Smooth muscle cell of the brain vasculature (primary cell): ENCODE measurements at regions not wholly inside any gene's neighbourhood (a gene's known extent, or its start where the extent isn't known, plus 50 kb on each side); places are given as distances from the start of the nearest gene placed in this dataset.
A peak's percentile ranks its signal among the peaks of the same experiment; 100 is the strongest.

Experiments
- DNase-seq: peaks from one replicate; pipeline ENCODE4 v3.0.0-alpha.2; 2012; ENCODE audit warnings: low read depth, low spot score

DNA sequence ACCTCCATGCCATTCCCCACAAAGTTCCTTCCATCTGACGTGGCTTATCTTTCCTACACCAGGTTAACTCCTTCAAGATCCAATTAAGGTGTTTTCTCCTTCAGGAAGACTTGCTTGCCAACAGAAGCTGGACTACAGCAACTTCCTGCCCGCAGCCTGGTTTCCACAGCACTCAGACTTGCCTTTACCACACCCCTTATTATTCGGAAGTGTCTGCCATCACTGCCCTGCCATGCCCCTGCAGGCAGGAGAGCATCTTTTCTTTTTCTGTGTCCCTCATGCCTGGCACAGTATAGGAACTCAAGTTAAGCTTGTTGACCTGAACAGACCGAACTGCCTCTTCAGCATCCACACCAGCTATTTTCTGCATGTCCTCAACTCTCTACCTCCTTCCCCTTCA, 168.0 kb downstream of the FOXO1 start:
- DNase-seq, result no peak

GRCh38 chr13:40502236-40502635, 164.2 kb downstream of the FOXO1 start:
- no peak for DNase-seq

DNA sequence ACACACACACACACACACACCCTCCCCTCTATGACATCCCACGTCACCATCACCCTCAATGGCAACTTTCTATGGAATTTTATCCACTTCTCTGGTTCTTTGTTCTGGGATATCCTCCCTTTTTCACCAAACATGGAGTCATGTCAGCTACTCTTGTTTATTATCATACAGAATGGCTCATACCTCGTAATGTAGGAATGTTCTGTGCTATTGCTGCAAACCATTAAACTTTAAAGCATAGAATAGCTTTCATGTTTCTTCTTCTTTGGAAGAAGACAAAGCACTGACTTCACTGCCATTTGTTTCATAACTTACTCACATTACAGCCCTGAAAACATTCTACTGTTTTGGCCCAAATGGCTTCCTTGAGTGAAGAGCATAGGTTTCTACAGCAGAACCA, 163.4 kb downstream of the FOXO1 start:
- DNase-seq, result no peak

DNA sequence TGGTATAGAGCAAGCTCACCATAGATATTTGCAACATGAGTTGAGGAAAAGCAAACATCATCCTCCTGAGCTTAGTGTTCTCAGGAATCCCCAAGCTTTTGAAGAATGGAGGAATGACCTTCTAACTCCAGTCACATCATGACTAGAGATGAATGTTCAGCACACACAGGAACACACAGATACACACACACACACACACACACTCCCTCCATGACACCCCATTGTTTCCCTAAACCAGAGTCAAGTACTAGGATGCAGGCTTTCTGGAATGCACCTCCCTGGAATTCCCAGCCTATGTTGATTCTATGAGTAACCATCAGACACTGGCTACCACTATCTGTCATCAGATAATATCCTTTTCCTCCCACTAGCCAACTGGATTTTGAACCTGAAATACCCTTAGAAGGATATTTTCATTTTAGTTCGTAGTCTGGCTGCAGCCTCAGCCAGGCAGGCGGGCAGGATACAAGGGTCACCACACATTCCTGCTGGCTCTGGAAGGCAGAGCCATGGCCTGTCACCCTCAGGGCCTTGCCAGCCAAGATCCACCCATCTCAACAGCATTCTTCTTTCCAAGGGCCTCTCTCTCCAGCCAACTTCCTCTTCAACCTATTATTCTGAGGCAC, 162.4 kb downstream of the FOXO1 start:
- DNase-seq, result peak; percentile 63

DNA sequence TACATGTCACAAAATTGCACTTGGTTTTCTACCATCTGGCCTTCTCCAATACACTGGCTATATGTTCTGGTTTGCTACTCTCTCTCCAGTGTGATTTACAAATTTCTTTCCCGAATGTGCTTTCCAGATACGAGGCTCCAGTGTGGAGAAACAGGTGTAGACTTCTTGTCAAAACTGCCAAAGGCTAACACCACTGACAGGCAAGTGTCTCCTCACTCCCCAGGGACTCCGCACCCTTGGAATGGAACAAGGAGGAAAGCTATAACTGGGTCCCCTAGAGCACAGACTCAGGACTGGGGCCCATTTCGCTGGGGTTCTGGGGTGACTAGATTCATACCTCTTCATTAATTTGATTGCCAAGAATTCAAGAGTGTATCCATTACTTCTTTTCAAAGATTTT, 161.8 kb downstream of the FOXO1 start:
- no peak for DNase-seq

DNA sequence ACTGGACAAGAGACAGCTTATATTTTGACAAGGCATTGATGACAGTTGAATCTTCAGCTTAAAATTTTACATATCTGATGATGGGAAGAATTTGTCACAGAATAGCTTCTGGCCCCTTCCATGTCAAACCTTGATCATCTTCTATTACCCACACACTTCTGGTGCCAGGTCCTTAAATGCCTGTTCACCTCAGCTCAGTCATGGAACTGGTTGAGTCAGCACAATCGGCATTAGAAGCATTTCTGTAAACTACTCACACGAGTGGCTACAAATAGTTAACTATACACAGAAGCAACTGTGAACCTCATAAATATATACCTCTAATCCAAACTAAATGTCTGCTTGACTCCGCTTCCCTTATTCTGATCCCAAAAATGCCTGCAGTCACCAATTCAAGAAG, 161.2 kb downstream of the FOXO1 start:
- no peak for DNase-seq
